GM12892 (cell line): ENCODE measurements at regions not wholly inside any gene's neighbourhood (a gene's known extent, or its start where the extent isn't known, plus 50 kb on each side); places are given as distances from the start of the nearest gene placed in this dataset.

Source experiments
- POLR2A ChIP-seq: IDR thresholded peaks from 2 replicates; pipeline ENCODE4 v1.6.1; 2011; ENCODE audit warnings: low read depth, low read length, control low read depth
- POLR2AphosphoS5 ChIP-seq: IDR thresholded peaks from 2 replicates; pipeline ENCODE4 v1.6.1; 2011; ENCODE audit warnings: low read depth, low read length, control low read depth
- TAF1 ChIP-seq: IDR thresholded peaks from 2 replicates; pipeline ENCODE4 v1.6.1; 2011; ENCODE audit warnings: low read depth, mild to moderate bottlenecking, control low read depth, low read length, borderline replicate concordance

DNA sequence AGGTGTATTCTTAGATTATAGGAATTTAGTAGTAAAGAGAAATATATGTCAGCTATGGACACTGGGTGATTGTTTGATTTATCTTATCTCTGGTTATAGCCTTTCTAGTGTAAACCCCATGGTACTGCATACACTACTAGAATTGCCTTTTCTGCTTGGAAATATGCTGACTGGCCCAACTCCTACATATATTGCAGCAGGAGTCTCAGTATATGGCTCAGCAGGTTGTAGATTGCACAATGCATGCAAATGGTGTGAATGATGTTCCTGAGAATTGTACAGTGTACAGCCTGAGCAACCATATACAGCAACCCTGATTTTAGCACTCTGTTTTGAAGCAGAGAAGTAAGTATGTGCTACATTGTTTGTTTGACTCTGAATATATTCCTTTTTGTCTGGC, 153.4 kb upstream of the NPY start:
- TF ChIP-seq POLR2A (no peak), POLR2AphosphoS5 (no peak), TAF1 (no peak)
